Liver (tissue), 7 donors: ENCODE measurements at regions not wholly inside any gene's neighbourhood (a gene's known extent, or its start where the extent isn't known, plus 50 kb on each side); places are given as distances from the start of the nearest gene placed in this dataset.
"Not testable (repeated sequence)": the region's sequence is repeated elsewhere in the genome, so short reads cannot be mapped to it uniquely, and the experiment has no call there.

Source experiments
- DNase-seq: peaks from one replicate; pipeline ENCODE4 v3.0.0-alpha.2; 2017; ENCODE audit warnings: low spot score
- H3K27ac ChIP-seq, 2 donors: one replicate each; pipeline ENCODE4 v1.7.0; 2013; ENCODE audit warnings: inconsistent platforms in 2 of 2, low read length in 2 of 2, control low read depth in 1 of 2, low read depth in 1 of 2, mild to moderate bottlenecking in 1 of 2
- H3K27me3 ChIP-seq, 4 donors: one replicate each; pipeline versions ENCODE4 v1.6.1 to v1.7.0; 2013; ENCODE audit warnings: low read length in 3 of 4, inconsistent platforms in 1 of 4, mild to moderate bottlenecking in 1 of 4, moderate library complexity in 1 of 4; ENCODE audit not compliant: control insufficient read depth in 4 of 4, insufficient read depth in 4 of 4
- H3K36me3 ChIP-seq, 4 donors: one replicate each; pipeline versions ENCODE4 v1.6.1 to v1.7.0; 2013; ENCODE audit warnings: low read length in 3 of 4, mild to moderate bottlenecking in 3 of 4, low read depth in 1 of 4, moderate library complexity in 1 of 4; ENCODE audit not compliant: control insufficient read depth in 4 of 4, insufficient read depth in 3 of 4
- H3K4me1 ChIP-seq, 4 donors: one replicate each; pipeline versions ENCODE4 v1.6.1 to v1.7.0; 2013; ENCODE audit warnings: low read length in 3 of 4, mild to moderate bottlenecking in 3 of 4, moderate library complexity in 1 of 4; ENCODE audit not compliant: control insufficient read depth in 4 of 4, insufficient read depth in 4 of 4
- H3K4me3 ChIP-seq, 3 donors: one replicate each; pipeline versions ENCODE4 v1.6.1 to v1.7.0; 2013; ENCODE audit warnings: low read length in 3 of 3, control low read depth in 1 of 3, low read depth in 1 of 3, mild to moderate bottlenecking in 1 of 3
- H3K9ac ChIP-seq, 2 donors: one replicate each; pipeline ENCODE4 v1.7.0; 2013; ENCODE audit warnings: low read length in 2 of 2, mild to moderate bottlenecking in 2 of 2, moderate library complexity in 2 of 2, control low read depth in 1 of 2, low read depth in 1 of 2
- H3K9me3 ChIP-seq, 4 donors: one replicate each; pipeline versions ENCODE4 v1.6.1 to v1.7.0; 2013; ENCODE audit warnings: low read length in 3 of 4; ENCODE audit not compliant: control insufficient read depth in 4 of 4
- ATF3 ChIP-seq: IDR thresholded peaks from 2 replicates; pipeline ENCODE4 v1.6.1; 2016; ENCODE audit warnings: antibody characterized with exemption
- EGR1 ChIP-seq, 2 donors: IDR thresholded peaks; 2 replicates each; pipeline ENCODE4 v1.6.1; 2016 to 2018; ENCODE audit warnings: antibody characterized with exemption in 2 of 2, low read depth in 2 of 2
- FOXA1 ChIP-seq: IDR thresholded peaks from 2 replicates; pipeline ENCODE4 v1.6.1; 2016; ENCODE audit warnings: antibody characterized with exemption
- FOXA2 ChIP-seq: IDR thresholded peaks from 2 replicates; pipeline ENCODE4 v1.6.1; 2016; ENCODE audit warnings: antibody characterized with exemption
- GABPA ChIP-seq, 2 donors: IDR thresholded peaks in 1 of 2; conservative IDR thresholded peaks in 1 of 2; 2 replicates each; pipeline ENCODE4 v1.6.1; 2016; ENCODE audit warnings: antibody characterized with exemption in 2 of 2, mild to moderate bottlenecking in 1 of 2, moderate library complexity in 1 of 2
- HNF4A ChIP-seq, 2 donors: conservative IDR thresholded peaks; 2 replicates each; pipeline ENCODE4 v1.6.1; 2016; ENCODE audit warnings: antibody characterized with exemption in 2 of 2, mild to moderate bottlenecking in 2 of 2
- JUND ChIP-seq, 2 donors: IDR thresholded peaks; 2 replicates each; pipeline ENCODE4 v1.6.1; 2016; ENCODE audit warnings: antibody characterized with exemption in 2 of 2
- NR2F2 ChIP-seq: IDR thresholded peaks from 2 replicates; pipeline ENCODE4 v1.6.1; 2016; ENCODE audit warnings: antibody characterized with exemption
- RAD21 ChIP-seq, 2 donors: IDR thresholded peaks; 2 replicates each; pipeline ENCODE4 v1.6.1; 2016; ENCODE audit warnings: antibody characterized with exemption in 2 of 2, mild to moderate bottlenecking in 2 of 2
- SP1 ChIP-seq: IDR thresholded peaks from 2 replicates; pipeline ENCODE4 v1.6.1; 2018; ENCODE audit warnings: antibody characterized with exemption, mild to moderate bottlenecking
- TAF1 ChIP-seq: conservative IDR thresholded peaks from 2 replicates; pipeline ENCODE4 v1.6.1; 2016; ENCODE audit warnings: antibody characterized with exemption, mild to moderate bottlenecking
- WGBS: extraction: QIAGEN DNeasy Blood & Tissue Kit; methylation state at CpG from one replicate; pipeline ENCODE4 v1.1.7; 2013; 5-methylcytosine and 5-hydroxymethylcytosine counted together
- TF ChIP-seq, protein P1 (sequence below): IDR thresholded peaks from 2 replicates; pipeline ENCODE4 v1.6.1; 2016; ENCODE audit warnings: antibody characterized with exemption
- TF ChIP-seq, protein P2 (sequence below): IDR thresholded peaks from 2 replicates; pipeline ENCODE4 v1.6.1; 2016; ENCODE audit warnings: antibody characterized with exemption, mild to moderate bottlenecking
- donor health status: healthy.
- donor health status: healthy.
- donor health status: healthy.
- donor health status: healthy.

GRCh38 chr1:101175466-101175865 is 61.4 kb upstream of the S1PR1 start (continued):
- TF ChIP-seq HNF4A (conservative IDR thresholded peaks at IDR 0.05) (no peak), JUND (IDR thresholded peaks at IDR 0.05) (no peak), EGR1 (IDR thresholded peaks at IDR 0.05; ENCODE audit: low read depth in 2 of 2) (no peak), ATF3 (no peak), TAF1 (no peak), FOXA1 (no peak), SP1 (no peak)
- TF ChIP-seq, protein P1, sequence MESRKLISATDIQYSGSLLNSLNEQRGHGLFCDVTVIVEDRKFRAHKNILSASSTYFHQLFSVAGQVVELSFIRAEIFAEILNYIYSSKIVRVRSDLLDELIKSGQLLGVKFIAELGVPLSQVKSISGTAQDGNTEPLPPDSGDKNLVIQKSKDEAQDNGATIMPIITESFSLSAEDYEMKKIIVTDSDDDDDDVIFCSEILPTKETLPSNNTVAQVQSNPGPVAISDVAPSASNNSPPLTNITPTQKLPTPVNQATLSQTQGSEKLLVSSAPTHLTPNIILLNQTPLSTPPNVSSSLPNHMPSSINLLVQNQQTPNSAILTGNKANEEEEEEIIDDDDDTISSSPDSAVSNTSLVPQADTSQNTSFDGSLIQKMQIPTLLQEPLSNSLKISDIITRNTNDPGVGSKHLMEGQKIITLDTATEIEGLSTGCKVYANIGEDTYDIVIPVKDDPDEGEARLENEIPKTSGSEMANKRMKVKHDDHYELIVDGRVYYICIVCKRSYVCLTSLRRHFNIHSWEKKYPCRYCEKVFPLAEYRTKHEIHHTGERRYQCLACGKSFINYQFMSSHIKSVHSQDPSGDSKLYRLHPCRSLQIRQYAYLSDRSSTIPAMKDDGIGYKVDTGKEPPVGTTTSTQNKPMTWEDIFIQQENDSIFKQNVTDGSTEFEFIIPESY: no peak

GRCh38 chr1:101174722-101175121 is 62.1 kb upstream of the S1PR1 start:
- Histone ChIP-seq H3K9me3 (no peaks in the 10 kb centered on the region), H3K4me1 (peaks cover 0 to under 1% (median 0%) of the 10 kb centered on the region in 4 donors), H3K27me3 (no peaks in the 10 kb centered on the region), H3K4me3 (no peak overlapping the region), H3K9ac (no peak overlapping the region), H3K36me3 (no peaks in the 10 kb centered on the region), H3K27ac (no peak overlapping the region)
- WGBS: 86% methylated on average over 5 of the region's 5 CpGs
- no peak for DNase-seq
- TF ChIP-seq HNF4A (conservative IDR thresholded peaks at IDR 0.05): no peak
- TF ChIP-seq SP1: no peak
- TF ChIP-seq, protein P2, sequence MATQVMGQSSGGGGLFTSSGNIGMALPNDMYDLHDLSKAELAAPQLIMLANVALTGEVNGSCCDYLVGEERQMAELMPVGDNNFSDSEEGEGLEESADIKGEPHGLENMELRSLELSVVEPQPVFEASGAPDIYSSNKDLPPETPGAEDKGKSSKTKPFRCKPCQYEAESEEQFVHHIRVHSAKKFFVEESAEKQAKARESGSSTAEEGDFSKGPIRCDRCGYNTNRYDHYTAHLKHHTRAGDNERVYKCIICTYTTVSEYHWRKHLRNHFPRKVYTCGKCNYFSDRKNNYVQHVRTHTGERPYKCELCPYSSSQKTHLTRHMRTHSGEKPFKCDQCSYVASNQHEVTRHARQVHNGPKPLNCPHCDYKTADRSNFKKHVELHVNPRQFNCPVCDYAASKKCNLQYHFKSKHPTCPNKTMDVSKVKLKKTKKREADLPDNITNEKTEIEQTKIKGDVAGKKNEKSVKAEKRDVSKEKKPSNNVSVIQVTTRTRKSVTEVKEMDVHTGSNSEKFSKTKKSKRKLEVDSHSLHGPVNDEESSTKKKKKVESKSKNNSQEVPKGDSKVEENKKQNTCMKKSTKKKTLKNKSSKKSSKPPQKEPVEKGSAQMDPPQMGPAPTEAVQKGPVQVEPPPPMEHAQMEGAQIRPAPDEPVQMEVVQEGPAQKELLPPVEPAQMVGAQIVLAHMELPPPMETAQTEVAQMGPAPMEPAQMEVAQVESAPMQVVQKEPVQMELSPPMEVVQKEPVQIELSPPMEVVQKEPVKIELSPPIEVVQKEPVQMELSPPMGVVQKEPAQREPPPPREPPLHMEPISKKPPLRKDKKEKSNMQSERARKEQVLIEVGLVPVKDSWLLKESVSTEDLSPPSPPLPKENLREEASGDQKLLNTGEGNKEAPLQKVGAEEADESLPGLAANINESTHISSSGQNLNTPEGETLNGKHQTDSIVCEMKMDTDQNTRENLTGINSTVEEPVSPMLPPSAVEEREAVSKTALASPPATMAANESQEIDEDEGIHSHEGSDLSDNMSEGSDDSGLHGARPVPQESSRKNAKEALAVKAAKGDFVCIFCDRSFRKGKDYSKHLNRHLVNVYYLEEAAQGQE: no peak
- no peak for TF ChIP-seq NR2F2
- TF ChIP-seq FOXA2: no peak
- no peak for TF ChIP-seq RAD21 (IDR thresholded peaks at IDR 0.05)
- no peak for TF ChIP-seq GABPA (IDR thresholded peaks at IDR 0.05 in 1 of 2, conservative IDR thresholded peaks at IDR 0.05 in 1 of 2)
- TF ChIP-seq, protein P1: no peak

GRCh38 chr1:101174298-101174697 is 62.5 kb upstream of the S1PR1 start:
- not testable (repeated sequence) for DNase-seq, H3K27me3 ChIP-seq, H3K27ac ChIP-seq, H3K9me3 ChIP-seq, H3K9ac ChIP-seq, H3K36me3 ChIP-seq, H3K4me3 ChIP-seq, H3K4me1 ChIP-seq
- WGBS: 98% methylated on average over 4 of the region's 4 CpGs
